ENCODE measurements at regions not wholly inside any gene's neighbourhood (a gene's known extent, or its start where the extent isn't known, plus 50 kb on each side); places are given as distances from the start of the nearest gene placed in this dataset.

GRCh38 chrX:39017716-39018115 lies 216.5 kb downstream of the MID1IP1 start:
- WGBS, 3 donors = 40 to 54% (median 47%) methylated on average over 6 of the region's 6 CpGs

DNA sequence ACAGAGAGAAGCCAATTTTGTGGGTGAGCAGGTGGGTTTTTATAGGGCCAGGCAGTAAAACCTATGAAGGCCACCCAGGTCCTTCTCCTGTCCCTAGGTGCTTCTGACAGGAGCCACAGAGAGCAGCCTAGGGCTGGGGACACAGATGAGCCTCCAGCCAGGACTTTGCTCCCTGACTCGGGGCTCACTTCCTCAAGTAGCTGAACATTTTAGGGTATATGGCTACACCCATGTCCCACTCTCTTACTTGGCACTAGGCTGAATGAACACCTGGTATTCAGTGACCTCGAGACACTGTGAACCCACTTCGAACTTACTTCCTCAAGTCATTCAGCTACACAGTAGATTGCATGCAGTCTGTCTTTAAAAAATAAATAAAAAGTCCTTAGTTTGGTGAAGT lies 217.3 kb downstream of the MID1IP1 start:
- TF ChIP-seq POLR2A (IDR thresholded peaks at IDR 0.05) = no peak
- no peak for TF ChIP-seq EP300 (IDR thresholded peaks at IDR 0.05)
- TF ChIP-seq, protein P1, sequence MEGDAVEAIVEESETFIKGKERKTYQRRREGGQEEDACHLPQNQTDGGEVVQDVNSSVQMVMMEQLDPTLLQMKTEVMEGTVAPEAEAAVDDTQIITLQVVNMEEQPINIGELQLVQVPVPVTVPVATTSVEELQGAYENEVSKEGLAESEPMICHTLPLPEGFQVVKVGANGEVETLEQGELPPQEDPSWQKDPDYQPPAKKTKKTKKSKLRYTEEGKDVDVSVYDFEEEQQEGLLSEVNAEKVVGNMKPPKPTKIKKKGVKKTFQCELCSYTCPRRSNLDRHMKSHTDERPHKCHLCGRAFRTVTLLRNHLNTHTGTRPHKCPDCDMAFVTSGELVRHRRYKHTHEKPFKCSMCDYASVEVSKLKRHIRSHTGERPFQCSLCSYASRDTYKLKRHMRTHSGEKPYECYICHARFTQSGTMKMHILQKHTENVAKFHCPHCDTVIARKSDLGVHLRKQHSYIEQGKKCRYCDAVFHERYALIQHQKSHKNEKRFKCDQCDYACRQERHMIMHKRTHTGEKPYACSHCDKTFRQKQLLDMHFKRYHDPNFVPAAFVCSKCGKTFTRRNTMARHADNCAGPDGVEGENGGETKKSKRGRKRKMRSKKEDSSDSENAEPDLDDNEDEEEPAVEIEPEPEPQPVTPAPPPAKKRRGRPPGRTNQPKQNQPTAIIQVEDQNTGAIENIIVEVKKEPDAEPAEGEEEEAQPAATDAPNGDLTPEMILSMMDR (IDR thresholded peaks at IDR 0.05) = no peak
- Histone ChIP-seq H3K27me3 (no peaks in the 10 kb centered on the region), H3K36me3 (no peaks in the 10 kb centered on the region), H3K27ac (no peak overlapping the region), H3K4me3 (no peak overlapping the region), H3K9me3 (no peaks in the 10 kb centered on the region), H3K4me1 (ENCODE audit: insufficient read depth) (no peaks in the 10 kb centered on the region)
- DNase-seq = no peak
- intact Hi-C loops (cut with DNase I) = no loop called here
- whole genome bisulfite sequencing, 3 donors = 70 to 82% (median 79%) methylated on average over 3 of the region's 3 CpGs

More at GRCh38 chrX:39017716-39018115, 216.5 kb downstream of the MID1IP1 start:
- Histone ChIP-seq H3K27me3 (no peaks in the 10 kb centered on the region), H3K9me3 (no peaks in the 10 kb centered on the region), H3K4me1 (ENCODE audit: insufficient read depth) (no peaks in the 10 kb centered on the region), H3K36me3 (no peaks in the 10 kb centered on the region), H3K4me3 (no peak overlapping the region), H3K27ac (no peak overlapping the region)
- no peak for DNase-seq
- intact Hi-C loops (cut with DNase I) = no loop called here
- TF ChIP-seq, protein P1 (IDR thresholded peaks at IDR 0.05) = no peak
- TF ChIP-seq POLR2A (IDR thresholded peaks at IDR 0.05) (no peak), EP300 (IDR thresholded peaks at IDR 0.05) (no peak)

DNA sequence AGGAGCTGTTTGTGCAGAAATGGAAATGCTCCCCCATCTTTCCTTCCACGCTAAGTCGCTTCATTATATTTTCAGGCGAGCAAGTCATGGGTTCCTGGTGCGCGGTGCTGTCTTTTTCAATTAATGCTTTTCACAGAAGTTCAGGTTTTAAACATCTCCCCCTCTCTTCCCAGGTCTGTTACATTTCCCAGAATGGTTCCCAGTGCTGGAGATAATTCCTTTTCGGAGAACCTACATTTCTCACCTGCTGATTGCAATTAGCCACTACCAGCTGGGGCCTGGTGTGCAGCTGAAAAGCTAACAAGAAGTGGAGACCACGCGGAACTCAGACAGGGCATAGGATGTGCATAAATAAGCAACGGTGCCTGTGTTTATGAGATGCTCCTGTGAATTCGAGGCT lies 217.8 kb downstream of the MID1IP1 start:
- H3K9me3 ChIP-seq = no peaks in the 10 kb centered on the region
- no peaks in the 10 kb centered on the region for H3K4me1 ChIP-seq (ENCODE audit: insufficient read depth)
- no peak overlapping the region for H3K4me3 ChIP-seq
- H3K27me3 ChIP-seq = no peaks in the 10 kb centered on the region
- no peak for DNase-seq
- H3K27ac ChIP-seq = no peak overlapping the region
- H3K36me3 ChIP-seq = no peaks in the 10 kb centered on the region
- intact Hi-C loops (cut with DNase I) = no loop called here
- TF ChIP-seq, protein P1 (IDR thresholded peaks at IDR 0.05) = no peak
- TF ChIP-seq POLR2A (IDR thresholded peaks at IDR 0.05) (no peak), EP300 (IDR thresholded peaks at IDR 0.05) (no peak)
- WGBS, 3 donors = 80 to 88% (median 81%) methylated on average over 10 of the region's 10 CpGs

GRCh38 chrX:39020051-39020669 lies 218.9 kb downstream of the MID1IP1 start:
- H3K4me1 ChIP-seq (ENCODE audit: insufficient read depth) = no peaks in the 10 kb centered on the region
- no peak for DNase-seq
- no peaks in the 10 kb centered on the region for H3K27me3 ChIP-seq
- WGBS, 3 donors = 74 to 83% (median 78%) methylated on average over 6 of the region's 6 CpGs
- TF ChIP-seq, protein P1 (IDR thresholded peaks at IDR 0.05) = no peak
- no peak for TF ChIP-seq EP300 (IDR thresholded peaks at IDR 0.05)
- no peak for TF ChIP-seq POLR2A (IDR thresholded peaks at IDR 0.05)
- intact Hi-C loops (cut with DNase I) = no loop called here
- H3K4me3 ChIP-seq = no peak overlapping the region
- no peaks in the 10 kb centered on the region for H3K9me3 ChIP-seq
- H3K36me3 ChIP-seq = no peaks in the 10 kb centered on the region
- H3K27ac ChIP-seq = no peak overlapping the region

Measured in ovary (tissue), 7 donors.